CD4-positive, alpha-beta T cell treated with Interleukin-17A for 4 hours (primary cell): ENCODE measurements at regions not wholly inside any gene's neighbourhood (a gene's known extent, or its start where the extent isn't known, plus 50 kb on each side); places are given as distances from the start of the nearest gene placed in this dataset.

Experiments used
- DNase-seq: peaks from one replicate; pipeline ENCODE4 v3.0.0-alpha.2; 2020; ENCODE audit warnings: mixed read lengths

- no peak for DNase-seq
Measured at GRCh38 chr20:9981829-9982228, 53.0 kb upstream of the ANKEF1 start.

GRCh38 chr20:9978397-9979004, 56.3 kb upstream of the ANKEF1 start:
- peak; percentile 30 for DNase-seq

- no peak for DNase-seq
Measured at GRCh38 chr20:9977629-9978028, 57.2 kb upstream of the ANKEF1 start.

- no peak for DNase-seq
Measured at GRCh38 chr20:9974324-9974723, 60.5 kb upstream of the ANKEF1 start.

GRCh38 chr20:9971746-9972145, 63.0 kb upstream of the ANKEF1 start:
- no peak for DNase-seq

- no peak for DNase-seq
Measured at GRCh38 chr20:9969626-9970025, 65.2 kb upstream of the ANKEF1 start.

- no peak for DNase-seq
Measured at GRCh38 chr20:9968015-9968414, 66.8 kb upstream of the ANKEF1 start.

- DNase-seq, result no peak
Measured at GRCh38 chr20:9966966-9967365, 67.8 kb upstream of the ANKEF1 start.

GRCh38 chr20:9963029-9963428, 71.8 kb upstream of the ANKEF1 start:
- no peak for DNase-seq

GRCh38 chr20:9958693-9959092, 76.1 kb upstream of the ANKEF1 start:
- DNase-seq, result no peak

GRCh38 chr20:9955646-9956045, 79.1 kb upstream of the ANKEF1 start:
- DNase-seq, result no peak

GRCh38 chr20:9949563-9949962, 85.2 kb upstream of the ANKEF1 start:
- no peak for DNase-seq

- DNase-seq, result no peak
Measured at GRCh38 chr20:9945408-9945807, 89.4 kb upstream of the ANKEF1 start.

- no peak for DNase-seq
Measured at GRCh38 chr20:9942736-9943135, 92.1 kb upstream of the ANKEF1 start.

GRCh38 chr20:9940329-9940728, 94.5 kb upstream of the ANKEF1 start:
- no peak for DNase-seq

GRCh38 chr20:9939231-9939630, 95.6 kb upstream of the ANKEF1 start:
- no peak for DNase-seq

- DNase-seq, result no peak
Measured at GRCh38 chr20:9935285-9935684, 96.4 kb upstream of the PAK5 start.

GRCh38 chr20:9930142-9930541, 91.3 kb upstream of the PAK5 start:
- DNase-seq, result no peak

- DNase-seq, result no peak
Measured at GRCh38 chr20:9928955-9929354, 90.1 kb upstream of the PAK5 start.

GRCh38 chr20:9928281-9928737, 89.4 kb upstream of the PAK5 start:
- DNase-seq, result no peak

GRCh38 chr20:9927224-9927623, 88.3 kb upstream of the PAK5 start:
- no peak for DNase-seq

GRCh38 chr20:9926476-9926875, 87.6 kb upstream of the PAK5 start:
- no peak for DNase-seq

GRCh38 chr20:9926007-9926406, 87.1 kb upstream of the PAK5 start:
- no peak for DNase-seq

- no peak for DNase-seq
Measured at GRCh38 chr20:9923648-9924047, 84.8 kb upstream of the PAK5 start.

- DNase-seq, result no peak
Measured at GRCh38 chr20:9920866-9921265, 82.0 kb upstream of the PAK5 start.
